ENCODE measurements at regions not wholly inside any gene's neighbourhood (a gene's known extent, or its start where the extent isn't known, plus 50 kb on each side); places are given as distances from the start of the nearest gene placed in this dataset.
"Not testable (repeated sequence)": the region's sequence is repeated elsewhere in the genome, so short reads cannot be mapped to it uniquely, and the experiment has no call there.

GRCh38 chr6:121873595-121873994 lies 438.1 kb downstream of the GJA1 start:
- no peak for DNase-seq (ENCODE audit: low read depth in 2 of 2)

- no peak for DNase-seq (ENCODE audit: low read depth in 2 of 2)
Observed at GRCh38 chr6:121876721-121877120, 441.3 kb downstream of the GJA1 start.

GRCh38 chr6:121879149-121879548 lies 443.7 kb downstream of the GJA1 start:
- DNase-seq (ENCODE audit: low read depth in 2 of 2): no peak

- no peak for DNase-seq (ENCODE audit: low read depth in 2 of 2)
Observed at GRCh38 chr6:121880831-121881230, 445.4 kb downstream of the GJA1 start.

GRCh38 chr6:121881974-121882667 lies 446.7 kb downstream of the GJA1 start:
- no peak for DNase-seq (ENCODE audit: low read depth in 2 of 2)

- DNase-seq (ENCODE audit: low read depth in 2 of 2): no peak
Observed at GRCh38 chr6:121884091-121884490, 448.6 kb downstream of the GJA1 start.

- no peak for DNase-seq (ENCODE audit: low read depth in 2 of 2)
Observed at GRCh38 chr6:121884620-121885019, 449.2 kb downstream of the GJA1 start.

- DNase-seq (ENCODE audit: low read depth in 2 of 2): no peak
Observed at GRCh38 chr6:121885399-121886152, 450.1 kb downstream of the GJA1 start.

- DNase-seq (ENCODE audit: low read depth in 2 of 2): no peak
Observed at GRCh38 chr6:121886223-121886830, 450.9 kb downstream of the GJA1 start.

- no peak for DNase-seq (ENCODE audit: low read depth in 2 of 2)
Observed at GRCh38 chr6:121887724-121888123, 452.3 kb downstream of the GJA1 start.

GRCh38 chr6:121890307-121890910 lies 455.0 kb downstream of the GJA1 start:
- DNase-seq (ENCODE audit: low read depth in 2 of 2): no peak

- DNase-seq (ENCODE audit: low read depth in 2 of 2): not testable (repeated sequence)
Observed at GRCh38 chr6:121895731-121896130, 460.3 kb downstream of the GJA1 start.

GRCh38 chr6:121896363-121896762 lies 460.9 kb downstream of the GJA1 start:
- no peak for DNase-seq (ENCODE audit: low read depth in 2 of 2)

GRCh38 chr6:121896771-121897170 lies 461.3 kb downstream of the GJA1 start:
- no peak for DNase-seq (ENCODE audit: low read depth in 2 of 2)

GRCh38 chr6:121897337-121897760 lies 461.9 kb downstream of the GJA1 start:
- no peak for DNase-seq (ENCODE audit: low read depth in 2 of 2)

- no peak for DNase-seq (ENCODE audit: low read depth in 2 of 2)
Observed at GRCh38 chr6:121901432-121901831, 466.0 kb downstream of the GJA1 start.

GRCh38 chr6:121904559-121904958 lies 469.1 kb downstream of the GJA1 start:
- no peak for DNase-seq (ENCODE audit: low read depth in 2 of 2)

- no peak for DNase-seq (ENCODE audit: low read depth in 2 of 2)
Observed at GRCh38 chr6:121912905-121913304, 477.5 kb downstream of the GJA1 start.

- DNase-seq (ENCODE audit: low read depth in 2 of 2): no peak
Observed at GRCh38 chr6:121917263-121917829, 481.9 kb downstream of the GJA1 start.

GRCh38 chr6:121917834-121918559 lies 481.5 kb upstream of the HSF2 start:
- DNase-seq (ENCODE audit: low read depth in 2 of 2): no peak

- no peak for DNase-seq (ENCODE audit: low read depth in 2 of 2)
Observed at GRCh38 chr6:121920616-121921015, 478.8 kb upstream of the HSF2 start.
